ENCODE measurements at regions not wholly inside any gene's neighbourhood (a gene's known extent, or its start where the extent isn't known, plus 50 kb on each side); places are given as distances from the start of the nearest gene placed in this dataset.

DNA sequence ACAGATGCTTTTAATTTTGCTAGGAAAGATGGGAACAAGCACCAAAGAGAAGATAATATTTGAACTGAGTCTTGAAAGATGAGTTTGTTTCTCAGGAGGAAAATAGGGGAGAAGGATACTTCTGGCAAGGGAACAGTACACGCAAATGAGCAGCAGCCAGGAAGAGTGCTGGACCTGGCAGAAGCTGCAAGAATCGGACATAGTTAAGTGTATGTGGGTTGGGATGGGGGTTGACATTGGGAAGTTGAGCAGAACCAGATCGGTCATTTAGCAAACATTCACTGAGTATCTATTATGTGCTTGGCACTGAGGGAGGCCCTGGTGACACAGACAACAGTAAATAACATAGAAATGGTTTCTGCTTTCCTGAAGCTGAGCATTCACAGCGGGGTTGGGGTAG, 198.8 kb downstream of the PLPP3 start:
- H2BK15ac ChIP-seq (ENCODE audit: low read length): no peak overlapping the region
- H3K23ac ChIP-seq (ENCODE audit: insufficient read length): no peak overlapping the region
- ChIA-PET POLR2A (ENCODE audit: partially characterized antibody) (no interaction called here), CTCF (ENCODE audit: partially characterized antibody) (interaction anchor here (1.2 to 1.3 kb wide), 2 partner anchors 10 to 11 kb away, joined by 4 to 6 read pairs; no protein-coding TSS in a partner anchor)
- no peak overlapping the region for H2BK5ac ChIP-seq (ENCODE audit: low read depth, low read length)
- H2BK120ac ChIP-seq (replicated peaks; ENCODE audit: low read depth, low read length): no peak overlapping the region
- H3K56ac ChIP-seq (replicated peaks; ENCODE audit: insufficient read length, low read depth, low read length): no peak overlapping the region
- DNase-seq (ENCODE audit: low read depth in 1 of 2, low spot score in 2 of 2) (no peak), FAIRE-seq (no peak)
- H4K5ac ChIP-seq (ENCODE audit: insufficient read length, low read depth, low read length): no peak overlapping the region
- no peak overlapping the region for H3K27ac ChIP-seq (ENCODE audit: low read depth, low read length)
- no peak overlapping the region for H2AFZ ChIP-seq (ENCODE audit: low read length)
- H4K8ac ChIP-seq (ENCODE audit: extremely low read depth, insufficient read depth, low read length): no peak overlapping the region
- WGBS, 2 experiments (ENCODE audit: extremely low coverage in 1 of 2, insufficient coverage in 1 of 2, insufficient read length in 1 of 2, insufficient replicate concordance in 2 of 2, low coverage in 1 of 2, low lambda C conversion rate in 2 of 2, missing lambda C conversion rate in 1 of 2): 96% methylated on average over 4 of the region's 4 CpGs; no CpG with 5 or more reads in 1 of the 2 experiments
- no peak overlapping the region for H3K4ac ChIP-seq (replicated peaks; ENCODE audit: insufficient read length, low read depth, low read length)
- H3K4me3 ChIP-seq (ENCODE audit: extremely low read depth in 1 of 4, insufficient read depth in 2 of 4, low read depth in 3 of 4, low read length in 4 of 4): no peak overlapping the region
- H2AK5ac ChIP-seq (ENCODE audit: low read depth, low read length): no peak overlapping the region
- no peaks in the 10 kb centered on the region for H3K79me1 ChIP-seq (ENCODE audit: low read depth, low read length)
- H3K9ac ChIP-seq (replicated peaks in 1 of 4; ENCODE audit: extremely low read depth in 1 of 4, low read depth in 3 of 4, low read length in 3 of 4): no peak overlapping the region
- no peaks in the 10 kb centered on the region for H3K27me3 ChIP-seq (replicated peaks in 1 of 4; ENCODE audit: control insufficient read depth in 3 of 4, extremely low read depth in 1 of 4, insufficient read depth in 3 of 4, low read length in 3 of 4)
- no peak overlapping the region for H3K14ac ChIP-seq (ENCODE audit: insufficient read length)
- no peak overlapping the region for H3K18ac ChIP-seq (ENCODE audit: extremely low read depth, low read length)
- no peak overlapping the region for H4K91ac ChIP-seq (replicated peaks; ENCODE audit: insufficient read length, low read length)
- TF ChIP-seq NANOG (IDR thresholded peaks at IDR 0.05; ENCODE audit: insufficient read depth, low read depth, low read length, poor library complexity, severe bottlenecking) (no peak), RAD21 (IDR thresholded peaks at IDR 0.05 in 1 of 2, conservative IDR thresholded peaks at IDR 0.05 in 1 of 2; ENCODE audit: low read depth in 2 of 2, low read length in 2 of 2) (no peak), HDAC6 (IDR thresholded peaks at IDR 0.05; ENCODE audit: low read depth, low read length) (no peak), KDM5A (IDR thresholded peaks at IDR 0.05; ENCODE audit: low read length) (no peak), EGR1 (IDR thresholded peaks at IDR 0.05; ENCODE audit: borderline replicate concordance, low read depth, low read length) (no peak), CEBPB (IDR thresholded peaks at IDR 0.05; ENCODE audit: low read depth, low read length) (no peak), TBP (IDR thresholded peaks at IDR 0.05; ENCODE audit: low read depth, low read length) (no peak), SP1 (IDR thresholded peaks at IDR 0.05; ENCODE audit: low read depth, low read length) (no peak), NRF1 (IDR thresholded peaks at IDR 0.05; ENCODE audit: low read depth, low read length) (no peak), KDM4A (IDR thresholded peaks at IDR 0.05; ENCODE audit: low read depth, low read length, severe bottlenecking) (no peak), PHF8 (conservative IDR thresholded peaks at IDR 0.05; ENCODE audit: low read depth, low read length) (no peak)
- TF ChIP-seq, protein P1, sequence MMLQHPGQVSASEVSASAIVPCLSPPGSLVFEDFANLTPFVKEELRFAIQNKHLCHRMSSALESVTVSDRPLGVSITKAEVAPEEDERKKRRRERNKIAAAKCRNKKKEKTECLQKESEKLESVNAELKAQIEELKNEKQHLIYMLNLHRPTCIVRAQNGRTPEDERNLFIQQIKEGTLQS (IDR thresholded peaks at IDR 0.05; ENCODE audit: insufficient read depth, low read depth, low read length): no peak
- TF ChIP-seq, protein P2, sequence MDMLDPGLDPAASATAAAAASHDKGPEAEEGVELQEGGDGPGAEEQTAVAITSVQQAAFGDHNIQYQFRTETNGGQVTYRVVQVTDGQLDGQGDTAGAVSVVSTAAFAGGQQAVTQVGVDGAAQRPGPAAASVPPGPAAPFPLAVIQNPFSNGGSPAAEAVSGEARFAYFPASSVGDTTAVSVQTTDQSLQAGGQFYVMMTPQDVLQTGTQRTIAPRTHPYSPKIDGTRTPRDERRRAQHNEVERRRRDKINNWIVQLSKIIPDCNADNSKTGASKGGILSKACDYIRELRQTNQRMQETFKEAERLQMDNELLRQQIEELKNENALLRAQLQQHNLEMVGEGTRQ (IDR thresholded peaks at IDR 0.05; ENCODE audit: low read length): no peak
- no peaks in the 10 kb centered on the region for H4K20me1 ChIP-seq (replicated peaks in 1 of 2; ENCODE audit: control insufficient read depth in 1 of 2, insufficient read depth in 2 of 2, low read length in 2 of 2)
- no peak overlapping the region for H3K4me2 ChIP-seq (ENCODE audit: insufficient read depth in 1 of 2, low read depth in 2 of 2, low read length in 2 of 2)
- H3K23me2 ChIP-seq (ENCODE audit: low read depth, low read length): no peaks in the 10 kb centered on the region
- H2BK20ac ChIP-seq (ENCODE audit: low read length): no peak overlapping the region
- H3K79me2 ChIP-seq (ENCODE audit: control insufficient read depth in 1 of 2, insufficient read depth in 2 of 2, low read length in 2 of 2): no peaks in the 10 kb centered on the region
- H3K36me3 ChIP-seq (ENCODE audit: control insufficient read depth in 2 of 4, insufficient read depth in 4 of 4, low read length in 3 of 4): no peaks in the 10 kb centered on the region
- no peak overlapping the region for H2BK12ac ChIP-seq (ENCODE audit: low read depth, low read length)
- H3K4me1 ChIP-seq (replicated peaks in 1 of 4; ENCODE audit: control insufficient read depth in 3 of 4, insufficient read depth in 4 of 4, low read length in 3 of 4): peaks cover 3 to 14% (median 11%) of the 10 kb centered on the region in 4 experiments; a peak in 6 of 7 replicates
- H3K9me3 ChIP-seq (ENCODE audit: insufficient read depth in 2 of 2, low read depth in 1 of 2, low read length in 1 of 2): no peaks in the 10 kb centered on the region
